ENCODE measurements at regions not wholly inside any gene's neighbourhood (a gene's known extent, or its start where the extent isn't known, plus 50 kb on each side); places are given as distances from the start of the nearest gene placed in this dataset.

DNA sequence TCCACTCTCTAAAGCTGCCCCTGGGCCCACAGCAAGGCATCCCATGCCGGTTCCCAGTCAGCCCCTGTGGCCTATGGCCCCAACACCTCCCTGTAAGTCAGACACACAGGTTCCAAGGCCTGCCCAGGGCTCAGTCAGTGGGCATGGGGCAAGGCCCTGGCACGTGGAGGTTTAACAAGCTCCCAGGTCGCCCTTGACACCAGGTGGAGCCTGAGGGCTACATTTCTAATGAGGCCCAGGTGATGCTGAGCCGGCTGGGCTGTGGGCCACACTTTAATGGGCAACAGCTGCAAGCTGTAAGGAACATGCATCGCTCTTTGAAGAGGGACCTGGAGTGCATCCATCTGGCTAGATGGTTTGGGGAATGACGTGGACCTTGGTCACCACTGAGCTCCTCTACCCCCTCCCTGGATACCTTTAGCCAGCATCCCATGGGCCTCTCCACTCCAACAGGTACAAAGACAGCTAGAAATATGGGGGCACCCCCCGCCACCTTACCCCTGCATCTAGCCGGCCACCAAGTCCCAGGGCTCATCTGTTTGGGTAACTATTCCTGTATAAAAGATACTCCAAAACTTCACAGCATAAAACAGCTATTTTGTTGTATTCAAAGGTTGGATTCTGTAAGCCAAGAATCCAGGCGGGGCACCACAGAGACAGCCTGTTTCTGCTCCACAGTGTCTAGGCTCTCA, 122.5 kb downstream of the OAT start:
- Histone ChIP-seq H3K27me3 (ENCODE audit: control insufficient read depth, insufficient read depth, low read length) (no peaks in the 10 kb centered on the region), H3K4me1 (ENCODE audit: control insufficient read depth in 2 of 3, insufficient read depth in 2 of 3, low read depth in 1 of 3, low read length in 3 of 3) (no peaks in the 10 kb centered on the region), H3K27ac (ENCODE audit: low read depth in 2 of 2, low read length in 2 of 2) (no peak overlapping the region), H3K9me3 (ENCODE audit: control insufficient read depth in 2 of 3, insufficient read depth in 1 of 3, low read length in 3 of 3) (peaks cover 0 to 4% (median 0%) of the 10 kb centered on the region in 3 donors), H3K36me3 (ENCODE audit: control insufficient read depth in 2 of 3, insufficient read depth in 3 of 3, low read length in 3 of 3) (no peaks in the 10 kb centered on the region), H3K9ac (ENCODE audit: low read length in 3 of 3) (no peak overlapping the region), H3K4me3 (ENCODE audit: low read length in 3 of 3) (no peak overlapping the region)
- TF ChIP-seq, protein P1, sequence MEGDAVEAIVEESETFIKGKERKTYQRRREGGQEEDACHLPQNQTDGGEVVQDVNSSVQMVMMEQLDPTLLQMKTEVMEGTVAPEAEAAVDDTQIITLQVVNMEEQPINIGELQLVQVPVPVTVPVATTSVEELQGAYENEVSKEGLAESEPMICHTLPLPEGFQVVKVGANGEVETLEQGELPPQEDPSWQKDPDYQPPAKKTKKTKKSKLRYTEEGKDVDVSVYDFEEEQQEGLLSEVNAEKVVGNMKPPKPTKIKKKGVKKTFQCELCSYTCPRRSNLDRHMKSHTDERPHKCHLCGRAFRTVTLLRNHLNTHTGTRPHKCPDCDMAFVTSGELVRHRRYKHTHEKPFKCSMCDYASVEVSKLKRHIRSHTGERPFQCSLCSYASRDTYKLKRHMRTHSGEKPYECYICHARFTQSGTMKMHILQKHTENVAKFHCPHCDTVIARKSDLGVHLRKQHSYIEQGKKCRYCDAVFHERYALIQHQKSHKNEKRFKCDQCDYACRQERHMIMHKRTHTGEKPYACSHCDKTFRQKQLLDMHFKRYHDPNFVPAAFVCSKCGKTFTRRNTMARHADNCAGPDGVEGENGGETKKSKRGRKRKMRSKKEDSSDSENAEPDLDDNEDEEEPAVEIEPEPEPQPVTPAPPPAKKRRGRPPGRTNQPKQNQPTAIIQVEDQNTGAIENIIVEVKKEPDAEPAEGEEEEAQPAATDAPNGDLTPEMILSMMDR (IDR thresholded peaks at IDR 0.05; ENCODE audit: borderline replicate concordance, extremely low read depth, insufficient read depth), result no peak
- FAIRE-seq (no peak), DNase-seq (peak in 4 of 5 donors; percentile 58 to 81 (median 60))
- intact Hi-C loops (cut with DNase I), result no loop called here

DNA sequence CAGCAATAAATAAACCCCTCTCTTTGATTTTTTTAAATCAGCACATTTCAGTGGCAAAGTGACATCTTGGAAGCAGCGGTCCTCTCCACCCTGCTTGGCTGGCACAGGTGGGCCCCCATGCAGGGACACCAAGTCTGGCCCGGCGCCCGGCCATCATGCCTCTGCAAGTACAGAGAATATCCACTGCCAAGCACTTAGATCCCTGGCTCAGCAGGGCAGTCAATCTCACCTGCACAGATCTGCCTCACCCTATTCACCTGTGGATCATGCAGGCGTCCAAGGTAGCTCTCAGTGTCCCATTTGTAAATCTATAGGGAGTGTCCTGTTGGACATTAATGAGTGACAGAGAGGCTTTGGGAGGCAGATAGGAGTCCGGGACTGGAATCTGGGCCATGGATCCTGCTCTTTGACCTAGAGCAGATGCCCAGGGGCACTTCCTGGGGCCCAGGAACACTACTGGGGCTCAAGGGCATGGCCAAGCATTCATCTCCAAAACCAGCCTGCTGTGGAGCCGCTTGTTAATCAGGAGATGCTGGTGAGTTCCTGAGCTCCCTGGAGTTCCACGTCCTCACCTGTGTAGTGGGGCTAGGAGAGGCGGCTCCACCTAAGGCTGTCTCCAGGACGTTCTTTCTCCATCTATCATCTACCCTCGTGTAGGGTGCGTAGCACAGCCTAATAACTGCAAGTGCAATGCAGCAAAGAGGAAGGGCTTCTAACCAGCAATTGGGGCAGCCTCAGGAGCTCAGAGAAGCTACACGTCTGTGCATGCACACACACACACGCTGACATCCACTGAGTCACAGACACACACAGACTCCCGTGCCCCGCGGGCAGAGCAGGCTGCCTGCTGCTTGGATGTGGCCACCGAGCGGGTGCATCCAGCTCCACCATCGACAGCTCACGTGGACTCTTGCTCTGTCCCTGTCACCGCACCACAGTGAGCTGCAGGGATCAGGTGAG, 123.6 kb downstream of the OAT start:
- intact Hi-C loops (cut with DNase I), result no loop called here
- no peaks in the 10 kb centered on the region for H3K9me3 ChIP-seq (ENCODE audit: control insufficient read depth in 2 of 3, insufficient read depth in 1 of 3, low read length in 3 of 3)
- no peak overlapping the region for H3K27ac ChIP-seq (ENCODE audit: low read depth in 2 of 2, low read length in 2 of 2)
- FAIRE-seq (no peak), DNase-seq (peak in 1 of 5 donors; percentile 39)
- TF ChIP-seq, protein P1 (IDR thresholded peaks at IDR 0.05; ENCODE audit: borderline replicate concordance, extremely low read depth, insufficient read depth), result no peak
- H3K9ac ChIP-seq (ENCODE audit: low read length in 3 of 3), result no peak overlapping the region
- no peaks in the 10 kb centered on the region for H3K4me1 ChIP-seq (ENCODE audit: control insufficient read depth in 2 of 3, insufficient read depth in 2 of 3, low read depth in 1 of 3, low read length in 3 of 3)
- H3K27me3 ChIP-seq (ENCODE audit: control insufficient read depth, insufficient read depth, low read length), result no peaks in the 10 kb centered on the region
- H3K4me3 ChIP-seq (ENCODE audit: low read length in 3 of 3), result no peak overlapping the region
- H3K36me3 ChIP-seq (ENCODE audit: control insufficient read depth in 2 of 3, insufficient read depth in 3 of 3, low read length in 3 of 3), result no peaks in the 10 kb centered on the region

DNA sequence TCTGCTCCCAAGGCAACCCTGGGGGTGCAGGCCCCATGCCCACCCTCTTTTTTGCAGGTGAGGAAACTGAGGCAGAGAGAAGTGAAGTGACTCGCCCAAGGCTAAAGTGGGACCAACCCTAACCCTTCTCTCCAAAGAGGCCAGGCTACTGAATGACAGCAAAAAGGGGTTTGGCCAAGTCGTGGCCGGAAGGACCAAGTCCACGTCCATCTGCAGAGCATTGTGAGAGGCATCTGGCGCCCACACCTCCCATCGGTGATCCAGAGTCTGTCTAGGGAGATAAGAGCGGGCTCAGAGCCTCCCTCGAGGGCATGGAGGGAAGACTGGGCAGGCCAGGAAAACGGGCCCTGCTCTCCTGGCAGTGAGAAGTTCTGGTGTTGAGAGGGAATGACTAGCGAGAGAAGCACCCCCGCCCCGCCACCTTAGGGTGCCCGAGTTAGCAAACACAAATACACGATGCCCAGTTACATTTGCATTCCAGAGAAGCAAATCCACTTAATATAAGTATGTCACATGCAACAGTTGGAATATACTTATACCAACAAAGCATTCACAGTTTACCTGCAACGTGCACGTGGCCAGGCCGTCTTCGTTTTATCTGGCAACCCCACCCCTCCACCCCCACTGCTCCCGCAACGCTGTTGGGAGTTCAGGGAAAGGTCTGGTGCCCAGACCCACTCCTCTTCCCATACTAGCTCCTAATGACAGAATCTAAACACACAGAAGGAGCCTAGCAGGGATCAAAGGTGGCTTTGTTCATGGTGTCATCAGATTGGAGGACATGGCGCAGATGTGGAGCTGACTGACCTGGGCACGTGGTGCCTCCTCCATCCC, 124.9 kb downstream of the OAT start:
- no peak for FAIRE-seq
- intact Hi-C loops (cut with DNase I), result no loop called here
- peak in 1 of 5 donors; percentile 31 for DNase-seq

More for the DNA sequence above, 124.9 kb downstream of the OAT start:
- no peaks in the 10 kb centered on the region for H3K4me1 ChIP-seq (ENCODE audit: control insufficient read depth in 2 of 3, insufficient read depth in 2 of 3, low read depth in 1 of 3, low read length in 3 of 3)
- no peak overlapping the region for H3K27ac ChIP-seq (ENCODE audit: low read depth in 2 of 2, low read length in 2 of 2)
- no peaks in the 10 kb centered on the region for H3K9me3 ChIP-seq (ENCODE audit: control insufficient read depth in 2 of 3, insufficient read depth in 1 of 3, low read length in 3 of 3)
- no peaks in the 10 kb centered on the region for H3K36me3 ChIP-seq (ENCODE audit: control insufficient read depth in 2 of 3, insufficient read depth in 3 of 3, low read length in 3 of 3)
- TF ChIP-seq, protein P1 (IDR thresholded peaks at IDR 0.05; ENCODE audit: borderline replicate concordance, extremely low read depth, insufficient read depth), result no peak
- no peak overlapping the region for H3K4me3 ChIP-seq (ENCODE audit: low read length in 3 of 3)
- H3K9ac ChIP-seq (ENCODE audit: low read length in 3 of 3), result no peak overlapping the region
- H3K27me3 ChIP-seq (ENCODE audit: control insufficient read depth, insufficient read depth, low read length), result no peaks in the 10 kb centered on the region

Measured in kidney (tissue), 13 donors.